Astrocyte (in vitro differentiated cells and primary cell): ENCODE measurements at regions not wholly inside any gene's neighbourhood (a gene's known extent, or its start where the extent isn't known, plus 50 kb on each side); places are given as distances from the start of the nearest gene placed in this dataset.

ENCODE experiments used
- DNase-seq: peaks from one replicate; pipeline ENCODE4 v3.0.0-alpha.2; 2010; ENCODE audit warnings: low read depth
- FAIRE-seq: peaks from 2 replicates; lab custom pipeline; 2011; peaks lifted over from hg19 to GRCh38; lab: Jason Lieb, UNC
- H2AFZ ChIP-seq: 2 replicates; pipeline ENCODE4 v1.6.0; 2012; ENCODE audit warnings: low read depth, low read length, inconsistent platforms
- H3K27ac ChIP-seq: 2 replicates; pipeline ENCODE4 v1.5.1; 2011; ENCODE audit warnings: low read depth, low read length, inconsistent platforms
- H3K27me3 ChIP-seq: 2 replicates; pipeline ENCODE4 v1.6.0; 2011; ENCODE audit warnings: low read length, inconsistent platforms; ENCODE audit not compliant: insufficient read depth
- H3K36me3 ChIP-seq: 2 replicates; pipeline ENCODE4 v1.5.1; 2011; ENCODE audit warnings: low read length, inconsistent platforms; ENCODE audit not compliant: insufficient read depth
- H3K4me1 ChIP-seq: 2 replicates; pipeline ENCODE4 v1.5.1; 2011; ENCODE audit warnings: low read length, inconsistent platforms; ENCODE audit not compliant: insufficient read depth
- H3K4me2 ChIP-seq: 2 replicates; pipeline ENCODE4 v1.6.0; 2012; ENCODE audit warnings: low read length, inconsistent platforms
- H3K4me3 ChIP-seq: 2 replicates; pipeline ENCODE4 v1.5.1; 2011; ENCODE audit warnings: low read depth, mild to moderate bottlenecking, low read length, inconsistent platforms; ENCODE audit not compliant: insufficient read depth
- H3K79me2 ChIP-seq: 2 replicates; pipeline ENCODE4 v1.6.0; 2012; ENCODE audit warnings: mild to moderate bottlenecking, low read length, inconsistent platforms; ENCODE audit not compliant: insufficient read depth
- H3K9ac ChIP-seq: 2 replicates; pipeline ENCODE4 v1.6.0; 2012; ENCODE audit warnings: mild to moderate bottlenecking, low read length, inconsistent platforms
- H3K9me3 ChIP-seq: 2 replicates; pipeline ENCODE4 v1.5.1; 2012; ENCODE audit warnings: low read depth, mild to moderate bottlenecking, low read length, inconsistent platforms; ENCODE audit not compliant: insufficient read depth
- H4K20me1 ChIP-seq: 2 replicates; pipeline ENCODE4 v1.6.0; 2012; ENCODE audit warnings: low read length, inconsistent platforms; ENCODE audit not compliant: insufficient read depth
- H3K27ac Mint-ChIP-seq: one replicate; pipeline ENCODE4 v1.8.0; 2021; ENCODE audit warnings: mild to moderate bottlenecking, mixed read lengths; ENCODE audit not compliant: unreplicated experiment
- H3K27me3 Mint-ChIP-seq: one replicate; pipeline ENCODE4 v1.8.0; 2021; ENCODE audit warnings: low read depth, mixed read lengths; ENCODE audit not compliant: unreplicated experiment
- H3K36me3 Mint-ChIP-seq: one replicate; pipeline ENCODE4 v1.8.0; 2021; ENCODE audit warnings: low read depth, mixed read lengths; ENCODE audit not compliant: unreplicated experiment
- H3K4me1 Mint-ChIP-seq: one replicate; pipeline ENCODE4 v1.8.0; 2021; ENCODE audit warnings: low read depth, mixed read lengths; ENCODE audit not compliant: unreplicated experiment
- H3K4me3 Mint-ChIP-seq: one replicate; pipeline ENCODE4 v1.8.0; 2021; ENCODE audit warnings: mild to moderate bottlenecking, moderate library complexity, mixed read lengths; ENCODE audit not compliant: unreplicated experiment
- H3K9me3 Mint-ChIP-seq: one replicate; pipeline ENCODE4 v1.8.0; 2021; ENCODE audit warnings: mild to moderate bottlenecking, mixed read lengths; ENCODE audit not compliant: unreplicated experiment
- CTCF ChIP-seq: IDR thresholded peaks from 2 replicates; pipeline ENCODE4 v1.5.1; 2011; ENCODE audit warnings: low read depth, mild to moderate bottlenecking, inconsistent platforms, low read length, moderate library complexity; ENCODE audit not compliant: insufficient read depth
- EZH2 ChIP-seq: IDR thresholded peaks from 2 replicates; pipeline ENCODE4 v1.6.1; 2012; ENCODE audit warnings: mild to moderate bottlenecking, low read length, inconsistent platforms; ENCODE audit not compliant: insufficient read depth

- Histone ChIP-seq H3K27ac (no peak overlapping the region), H3K4me2 (no peak overlapping the region), H3K27me3 (peaks cover 6% of the 10 kb centered on the region), H3K9me3 (no peaks in the 10 kb centered on the region), H2AFZ (no peak overlapping the region), H3K4me3 (no peak overlapping the region), H3K4me1 (peaks cover 14% of the 10 kb centered on the region), H3K36me3 (no peaks in the 10 kb centered on the region), H3K79me2 (no peaks in the 10 kb centered on the region), H3K9ac (no peak overlapping the region), H4K20me1 (peaks cover 41% of the 10 kb centered on the region)
- Mint-ChIP-seq H3K27ac (no peak overlapping the region), H3K4me1 (peaks cover 9% of the 10 kb centered on the region), H3K4me3 (peak overlapping the region; percentile 47), H3K9me3 (no peaks in the 10 kb centered on the region), H3K27me3 (no peaks in the 10 kb centered on the region), H3K36me3 (peaks cover 47% of the 10 kb centered on the region)
- TF ChIP-seq EZH2 (no peak), CTCF (no peak)
- FAIRE-seq, result no peak
- DNase-seq, result no peak
Measured at GRCh38 chr22:25484521-25485315, 79.8 kb upstream of the GRK3 start.

GRCh38 chr22:25485626-25486545 lies 78.6 kb upstream of the GRK3 start:
- Histone ChIP-seq H3K27me3 (peaks cover 18% of the 10 kb centered on the region), H2AFZ (no peak overlapping the region), H3K9me3 (peaks cover 3% of the 10 kb centered on the region), H3K9ac (no peak overlapping the region), H3K79me2 (no peaks in the 10 kb centered on the region), H3K4me3 (no peak overlapping the region), H3K36me3 (no peaks in the 10 kb centered on the region), H3K4me1 (peaks cover 14% of the 10 kb centered on the region), H4K20me1 (peaks cover 42% of the 10 kb centered on the region), H3K4me2 (no peak overlapping the region), H3K27ac (no peak overlapping the region)
- no peak for FAIRE-seq
- Mint-ChIP-seq H3K27ac (no peak overlapping the region), H3K27me3 (peaks cover 2% of the 10 kb centered on the region), H3K36me3 (peaks cover 50% of the 10 kb centered on the region), H3K4me3 (no peak overlapping the region), H3K4me1 (peaks cover 9% of the 10 kb centered on the region), H3K9me3 (peaks cover 7% of the 10 kb centered on the region)
- no peak for DNase-seq
- TF ChIP-seq CTCF (no peak), EZH2 (no peak)
